ENCODE measurements at regions not wholly inside any gene's neighbourhood (a gene's known extent, or its start where the extent isn't known, plus 50 kb on each side); places are given as distances from the start of the nearest gene placed in this dataset.
A peak's percentile ranks its signal among the peaks of the same experiment; 100 is the strongest.

- DNase-seq (ENCODE audit: low read depth), result no peak
- TF ChIP-seq CTCF (IDR thresholded peaks at IDR 0.05; ENCODE audit: insufficient read depth, low read depth, low read length), result no peak
- no peak overlapping the region for H3K4me3 ChIP-seq (ENCODE audit: low read depth, low read length)
These were observed 53.2 kb upstream of the SHANK2 start for GRCh38 chr11:71305451-71306125.

- TF ChIP-seq CTCF (IDR thresholded peaks at IDR 0.05; ENCODE audit: insufficient read depth, low read depth, low read length), result no peak
- DNase-seq (ENCODE audit: low read depth), result no peak
These were observed 52.7 kb upstream of the SHANK2 start for GRCh38 chr11:71305041-71305440.

GRCh38 chr11:71304491-71304890, 52.1 kb upstream of the SHANK2 start:
- no peak for DNase-seq (ENCODE audit: low read depth)
- no peak overlapping the region for H3K4me3 ChIP-seq (ENCODE audit: low read depth, low read length)
- TF ChIP-seq CTCF (IDR thresholded peaks at IDR 0.05; ENCODE audit: insufficient read depth, low read depth, low read length), result no peak

More at GRCh38 chr11:71305041-71305440, 52.7 kb upstream of the SHANK2 start:
- no peak overlapping the region for H3K4me3 ChIP-seq (ENCODE audit: low read depth, low read length)

GRCh38 chr11:71304045-71304444, 51.7 kb upstream of the SHANK2 start:
- no peak for TF ChIP-seq CTCF (IDR thresholded peaks at IDR 0.05; ENCODE audit: insufficient read depth, low read depth, low read length)

GRCh38 chr11:71302911-71303310, 50.5 kb upstream of the SHANK2 start:
- no peak overlapping the region for H3K4me3 ChIP-seq (ENCODE audit: low read depth, low read length)
- peak; percentile 17 for TF ChIP-seq CTCF (IDR thresholded peaks at IDR 0.05; ENCODE audit: insufficient read depth, low read depth, low read length)
- DNase-seq (ENCODE audit: low read depth), result no peak

More at GRCh38 chr11:71304045-71304444, 51.7 kb upstream of the SHANK2 start:
- DNase-seq (ENCODE audit: low read depth), result no peak
- H3K4me3 ChIP-seq (ENCODE audit: low read depth, low read length), result no peak overlapping the region

- DNase-seq (ENCODE audit: low read depth), result peak; percentile 14
- H3K4me3 ChIP-seq (ENCODE audit: low read depth, low read length), result no peak overlapping the region
- TF ChIP-seq CTCF (IDR thresholded peaks at IDR 0.05; ENCODE audit: insufficient read depth, low read depth, low read length), result no peak
These were observed 50.1 kb upstream of the SHANK2 start for GRCh38 chr11:71302534-71302909.

Measured in fibroblast of villous mesenchyme (primary cell).